Mucosa of gallbladder (tissue), 1 donor: ENCODE measurements at regions not wholly inside any gene's neighbourhood (a gene's known extent, or its start where the extent isn't known, plus 50 kb on each side); places are given as distances from the start of the nearest gene placed in this dataset.

Source experiments
- DNase-seq: peaks from one replicate; pipeline ENCODE4 v3.0.0-alpha.2; 2020; ENCODE audit warnings: low spot score
- donor health status: DM: no; HTN: no; CAD: no.

DNA sequence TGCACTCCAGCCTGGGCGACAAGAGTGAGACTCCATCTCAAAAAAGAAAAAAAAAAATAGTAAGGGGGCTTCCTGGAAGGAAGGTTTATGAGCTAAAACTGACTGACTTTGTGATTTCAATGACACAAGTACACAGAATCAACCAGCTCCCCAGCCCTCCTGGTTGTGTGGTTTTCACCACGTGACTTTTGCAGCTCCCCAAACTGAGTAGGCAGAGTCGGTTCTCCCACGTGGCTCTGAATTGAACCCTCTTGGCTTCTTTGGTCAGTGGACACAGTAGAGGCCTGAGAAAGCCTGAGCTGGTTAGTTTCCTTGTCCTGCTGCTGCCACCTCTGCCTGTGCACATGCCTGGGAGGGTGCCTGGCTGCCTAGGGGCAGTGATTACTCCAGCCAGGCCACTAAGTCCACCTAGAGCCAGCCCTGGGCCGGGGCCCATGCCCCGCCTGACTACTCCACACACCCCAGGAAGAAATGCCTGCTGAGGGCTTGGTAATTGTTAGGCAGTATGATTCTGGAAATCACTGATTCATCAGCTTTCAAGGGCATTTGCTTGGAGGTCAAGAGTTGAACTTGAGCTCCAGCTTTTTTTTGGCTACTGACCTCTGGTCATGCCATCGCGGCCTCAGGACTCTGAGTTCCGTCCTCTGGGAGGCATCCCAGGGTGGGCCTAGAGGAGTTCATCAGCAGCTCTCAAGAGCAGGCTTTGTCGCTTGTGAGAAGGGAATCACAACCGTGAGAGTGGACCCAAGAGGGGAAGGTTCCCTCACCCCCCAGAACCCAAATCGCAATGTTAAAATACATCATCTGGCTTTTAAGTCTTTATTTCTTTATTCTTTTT is 431.9 kb upstream of the HS6ST1 start:
- DNase-seq = no peak

DNA sequence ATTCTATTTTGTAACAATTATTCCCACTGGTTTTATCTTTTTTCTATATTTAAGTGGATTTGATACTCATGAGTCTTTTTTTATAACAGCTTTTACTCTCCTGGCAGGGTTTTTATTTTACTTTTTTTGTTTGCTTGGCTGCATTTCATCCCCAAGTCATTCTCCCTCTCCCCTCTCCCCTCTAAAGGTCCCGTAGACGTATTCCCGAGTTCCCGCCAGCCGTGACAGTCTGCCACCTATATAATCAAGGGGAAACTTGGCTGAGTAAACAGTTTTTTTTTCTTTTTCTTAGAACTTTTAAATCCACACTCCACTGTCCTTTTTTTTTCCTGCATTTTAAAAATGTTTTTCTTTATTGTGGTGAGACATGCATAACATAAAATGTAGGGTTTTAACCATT is 433.1 kb upstream of the HS6ST1 start:
- DNase-seq = no peak

DNA sequence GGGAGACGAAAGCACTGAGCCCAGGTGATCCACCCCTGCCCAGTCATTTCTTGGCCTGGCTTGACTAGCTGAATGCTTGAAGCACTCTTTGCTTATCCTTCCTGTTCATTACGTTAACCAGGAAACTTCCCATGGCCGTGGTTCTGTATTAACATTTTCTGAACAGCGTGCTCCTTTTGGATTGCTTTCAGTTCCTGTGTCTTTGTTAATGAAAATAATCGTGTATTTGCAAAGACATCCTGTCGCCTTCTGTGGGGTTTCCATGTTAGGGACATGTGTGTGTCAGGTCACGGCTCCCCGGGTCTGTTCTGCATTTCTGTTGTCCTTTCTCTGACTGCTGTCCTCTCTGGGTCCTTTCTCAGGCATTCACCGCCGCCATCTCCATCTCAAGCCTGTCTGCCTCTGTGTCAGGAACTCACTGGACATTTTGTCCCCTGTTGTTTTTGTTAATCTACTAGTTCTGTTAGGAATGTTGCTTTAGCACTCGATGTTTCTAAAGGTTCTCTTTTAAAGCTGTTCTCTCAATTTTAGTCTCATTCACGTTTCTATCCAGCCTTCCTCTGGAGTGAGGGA is 434.1 kb upstream of the HS6ST1 start:
- no peak for DNase-seq

DNA sequence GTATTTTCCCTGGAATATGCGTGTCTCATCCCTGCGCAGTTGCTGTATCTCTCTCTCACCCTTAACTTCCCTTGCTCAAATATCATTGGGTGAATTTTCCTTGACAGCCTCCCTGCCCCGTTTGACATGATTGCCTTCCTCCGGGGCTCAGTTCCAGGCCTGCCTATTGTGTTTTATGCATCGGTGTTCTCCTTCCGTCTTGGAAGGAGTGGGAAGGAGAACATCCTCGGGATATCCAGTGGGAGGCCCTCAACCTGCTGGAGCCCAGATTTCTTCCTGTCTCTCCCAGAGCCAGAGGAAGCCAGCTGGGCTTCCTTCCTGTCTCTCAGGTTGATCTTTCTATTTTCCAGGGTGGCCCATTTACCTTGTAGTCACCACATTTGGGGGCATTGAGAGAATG is 434.7 kb upstream of the HS6ST1 start:
- DNase-seq = no peak

DNA sequence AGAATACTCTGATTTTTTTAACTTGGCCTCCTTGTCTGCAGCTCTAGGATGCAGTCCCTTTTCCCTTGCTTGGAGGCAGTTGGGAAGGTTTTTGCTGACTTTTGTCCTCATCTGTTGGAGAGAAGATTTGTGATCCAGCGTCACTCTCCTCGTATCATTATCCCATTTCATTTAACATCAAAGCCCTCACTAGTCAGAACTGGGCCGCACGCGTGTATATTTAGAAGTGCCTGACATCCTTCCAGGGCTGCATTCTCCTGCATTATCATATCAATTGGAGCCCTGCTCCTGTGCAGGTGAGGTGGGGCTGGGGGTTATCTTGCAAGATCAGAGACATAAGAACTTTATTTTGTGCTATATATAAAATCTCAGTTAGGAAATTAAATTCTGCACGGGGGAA is 435.1 kb upstream of the HS6ST1 start:
- DNase-seq = no peak

DNA sequence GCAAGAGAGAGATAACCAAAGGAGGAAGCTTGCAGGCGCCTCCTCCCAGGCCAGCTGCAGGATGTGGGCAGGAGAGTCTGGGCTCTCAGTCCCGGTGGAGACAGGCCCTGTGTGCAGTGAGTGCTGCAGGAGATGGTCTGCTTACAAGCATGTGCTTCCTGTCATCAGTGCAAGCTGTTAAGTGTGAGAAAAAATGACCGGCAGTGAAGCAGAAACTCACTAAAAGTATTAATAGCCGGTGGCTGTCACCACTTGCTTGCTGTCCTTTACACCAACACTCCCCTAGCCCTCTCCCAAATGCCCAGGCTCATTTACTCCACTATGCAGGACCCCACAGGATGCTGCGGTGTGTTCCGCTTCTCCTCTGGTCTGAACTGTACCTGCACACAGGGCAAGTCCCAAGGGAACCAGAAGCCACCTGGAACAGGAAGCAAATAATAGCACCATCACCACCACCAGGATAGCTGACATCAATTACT is 435.6 kb upstream of the HS6ST1 start:
- DNase-seq = peak; percentile 52

DNA sequence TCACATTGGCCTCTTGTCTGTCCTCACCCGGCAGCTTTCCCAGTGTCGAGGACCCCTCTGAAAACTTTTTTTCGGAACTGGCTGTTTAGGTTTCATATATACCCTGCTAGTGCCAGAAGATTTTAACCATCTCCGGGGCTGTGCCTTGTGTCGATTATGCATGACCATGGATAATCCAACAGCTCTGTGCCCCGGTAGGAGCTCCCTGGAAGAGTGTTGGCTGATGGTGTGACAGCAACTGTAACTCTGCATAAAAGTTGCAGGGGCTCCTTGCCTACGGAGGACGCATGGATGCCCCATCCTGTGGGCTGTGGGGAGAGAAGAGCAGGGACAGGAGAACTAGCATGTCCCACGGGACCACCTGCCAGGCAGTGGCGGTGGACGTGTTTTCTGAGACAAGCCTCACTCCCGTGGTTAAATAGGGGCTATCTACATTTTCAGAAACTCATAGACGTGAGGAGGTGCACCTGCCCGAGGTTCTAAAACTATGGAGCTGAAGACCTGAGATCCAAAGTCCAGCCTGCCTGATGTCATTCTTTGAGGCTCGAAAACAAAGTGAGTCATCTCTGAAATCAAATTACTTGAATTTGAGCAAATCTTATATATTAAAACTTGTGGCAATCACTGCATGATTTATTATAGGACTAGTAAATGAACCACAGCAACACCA is 437.2 kb upstream of the HS6ST1 start:
- DNase-seq = no peak

DNA sequence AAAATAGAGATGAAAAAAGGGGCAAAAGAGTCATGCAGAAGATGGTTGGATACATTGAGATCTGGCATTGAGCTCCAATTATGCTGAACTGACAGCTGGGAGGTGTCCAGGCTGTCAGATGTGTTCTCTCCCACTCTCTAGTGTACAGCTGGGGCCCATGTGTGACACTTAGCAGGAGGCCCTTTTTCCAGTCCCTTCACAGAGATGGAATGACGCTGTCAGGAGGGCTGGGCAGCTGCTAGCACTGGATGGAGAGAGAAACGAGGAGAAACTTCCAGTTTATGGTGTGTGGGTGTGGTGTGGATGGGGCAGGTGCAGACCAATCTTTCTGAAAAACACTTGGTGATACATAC is 437.7 kb upstream of the HS6ST1 start:
- no peak for DNase-seq

DNA sequence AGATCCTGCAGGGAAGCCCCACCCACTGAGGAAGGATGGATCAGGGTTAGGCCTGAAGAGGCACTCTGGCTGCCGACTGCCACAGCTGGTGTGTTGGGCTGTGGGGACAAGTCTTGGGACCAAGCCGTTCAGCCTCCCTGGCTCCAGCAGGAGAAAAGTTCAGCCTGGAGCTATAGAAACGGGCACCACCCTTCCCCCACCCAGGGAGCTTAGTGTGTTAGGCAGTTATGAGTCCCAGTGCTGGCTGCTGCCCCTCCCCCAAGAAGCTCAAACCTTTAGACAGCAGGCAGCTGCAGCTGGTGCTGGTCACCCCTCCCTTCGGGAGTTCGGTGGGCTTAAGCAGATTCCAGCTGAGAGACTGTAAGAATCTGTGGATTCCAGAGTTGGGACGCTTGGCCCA is 447.1 kb upstream of the HS6ST1 start:
- DNase-seq = no peak

DNA sequence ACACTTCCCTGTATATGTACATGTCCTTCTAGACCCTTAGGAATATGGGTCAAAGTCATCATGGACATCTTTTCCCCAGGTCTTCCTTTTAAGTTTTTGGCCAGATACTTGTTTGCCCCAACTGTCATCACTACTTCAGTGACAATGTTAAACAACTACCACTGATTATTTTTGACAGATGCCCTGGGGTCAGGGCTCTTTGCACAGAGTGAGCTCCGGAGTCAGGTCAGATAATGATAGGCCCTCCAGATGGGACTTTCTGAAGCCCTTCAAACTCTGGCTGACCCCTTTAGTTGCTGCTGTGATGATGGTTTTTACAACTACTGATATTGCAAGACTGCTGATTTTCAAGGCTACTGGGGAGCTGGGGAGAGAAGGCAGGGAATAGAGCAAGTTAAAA is 449.4 kb upstream of the HS6ST1 start:
- DNase-seq = no peak

DNA sequence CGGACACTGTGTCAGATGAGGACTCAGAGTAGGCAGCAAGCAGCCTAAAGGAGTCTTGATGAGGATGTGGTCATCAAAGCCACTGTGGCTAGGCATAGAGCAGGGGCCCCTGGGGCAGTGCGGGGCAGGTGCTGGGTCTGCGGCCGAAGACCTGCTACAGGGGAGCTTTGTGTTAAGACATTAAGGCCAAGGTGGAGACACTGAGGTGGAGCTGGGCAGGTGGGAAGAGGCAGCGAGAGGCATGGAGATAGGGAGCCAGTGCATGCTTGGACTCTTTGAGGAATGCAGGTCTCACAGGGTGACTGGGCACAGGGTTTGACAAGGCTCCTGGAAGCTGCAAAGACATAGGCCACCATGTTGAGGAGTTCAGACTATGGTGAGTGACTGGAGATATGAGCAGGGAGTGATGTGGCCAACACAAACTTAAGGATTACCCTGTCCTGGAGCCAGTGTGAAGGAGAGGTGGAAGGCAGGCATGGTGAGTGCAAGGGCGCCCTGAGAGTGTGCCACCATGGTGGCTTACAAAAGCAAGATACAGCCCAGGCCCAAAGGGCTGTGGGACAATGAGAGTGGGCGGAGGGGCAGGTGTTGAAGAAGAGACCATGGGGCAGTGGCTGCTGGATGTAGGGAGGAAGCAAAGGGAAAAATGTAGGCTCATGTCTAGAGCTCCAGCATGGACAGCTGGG is 450.9 kb upstream of the HS6ST1 start:
- DNase-seq = no peak

DNA sequence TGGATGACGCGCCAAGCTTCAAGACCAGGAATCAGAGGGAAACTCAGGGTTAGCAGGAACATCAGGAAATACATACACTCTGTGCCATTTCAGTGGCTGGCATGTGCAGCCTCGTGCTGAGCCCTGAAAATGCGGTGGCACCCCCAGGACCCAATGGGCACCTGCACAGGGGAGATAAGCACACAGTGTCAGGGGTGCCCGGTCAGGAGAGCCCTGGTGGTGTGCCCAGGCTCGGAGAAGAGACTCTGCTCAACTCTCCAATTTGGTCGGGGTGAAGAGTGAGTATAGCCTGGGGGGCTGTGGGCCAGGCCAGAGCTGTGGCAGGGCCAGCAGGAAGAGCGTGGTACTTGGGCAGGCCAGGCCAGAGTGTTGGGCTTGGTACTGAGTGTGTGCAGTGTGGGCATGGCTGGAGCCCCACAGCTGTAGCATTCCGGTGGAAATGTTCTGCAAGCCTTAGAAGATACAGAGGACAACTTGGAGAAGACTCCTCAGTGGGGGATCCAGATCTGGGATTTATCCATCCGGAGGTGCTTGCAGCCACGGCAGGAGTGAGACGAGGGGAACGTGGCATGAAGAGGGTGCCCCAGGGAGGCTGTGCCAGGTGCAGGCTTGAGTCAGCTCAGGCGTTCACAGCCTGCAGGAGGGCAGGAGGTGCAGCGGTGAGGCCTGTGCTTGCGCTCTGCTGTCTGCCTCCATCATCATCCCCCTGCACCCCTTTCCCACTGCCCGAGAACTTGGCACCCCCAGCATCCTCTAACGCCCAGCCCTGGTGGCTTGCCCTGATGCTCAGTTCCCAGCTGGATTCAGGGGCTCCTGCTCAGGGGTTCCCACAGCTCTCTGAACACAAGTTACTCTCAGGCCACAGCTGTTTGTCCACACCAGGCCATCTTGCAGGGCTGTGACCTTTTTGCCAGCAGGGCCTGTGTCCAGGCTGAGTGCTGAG is 451.7 kb upstream of the HS6ST1 start:
- peak; percentile 5 for DNase-seq

DNA sequence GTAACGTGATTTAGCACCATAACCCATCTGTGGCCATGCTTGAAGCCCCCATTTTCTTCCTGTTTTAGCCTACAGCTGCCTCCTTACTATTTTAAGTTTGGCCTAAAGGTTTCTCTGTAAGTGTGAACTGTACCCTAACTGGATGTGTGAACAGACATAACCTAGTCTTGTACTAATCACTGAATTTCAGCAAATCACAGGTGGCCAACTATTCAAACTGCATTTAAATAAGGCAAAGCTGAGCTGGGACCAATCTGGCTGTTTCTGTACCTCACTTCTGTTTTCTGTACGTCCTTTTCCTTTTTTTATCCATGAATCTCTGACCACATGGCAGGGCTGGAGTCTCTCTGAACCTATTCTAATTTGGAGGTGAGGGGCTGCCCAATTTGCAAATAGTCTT is 452.7 kb upstream of the HS6ST1 start:
- no peak for DNase-seq

DNA sequence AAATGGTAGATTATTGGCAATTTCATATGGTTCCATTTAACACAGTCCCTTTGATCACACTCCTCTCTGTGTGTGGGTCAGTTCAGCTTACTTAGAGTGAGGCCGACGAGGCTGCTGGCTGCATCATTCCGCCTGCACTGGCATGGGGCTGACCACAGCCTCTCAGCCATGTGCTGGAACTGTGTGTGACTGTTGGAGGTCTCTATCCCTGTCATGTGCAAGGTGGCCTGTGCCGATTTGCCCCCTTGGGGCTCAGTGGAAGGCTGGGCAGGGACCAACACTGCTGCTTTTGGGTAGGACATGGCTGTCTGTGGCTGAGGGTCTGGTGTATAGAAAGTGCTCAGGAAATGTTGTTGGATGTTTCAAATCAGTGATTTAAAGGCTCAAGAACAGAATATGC is 454.0 kb upstream of the HS6ST1 start:
- DNase-seq = peak; percentile 7

DNA sequence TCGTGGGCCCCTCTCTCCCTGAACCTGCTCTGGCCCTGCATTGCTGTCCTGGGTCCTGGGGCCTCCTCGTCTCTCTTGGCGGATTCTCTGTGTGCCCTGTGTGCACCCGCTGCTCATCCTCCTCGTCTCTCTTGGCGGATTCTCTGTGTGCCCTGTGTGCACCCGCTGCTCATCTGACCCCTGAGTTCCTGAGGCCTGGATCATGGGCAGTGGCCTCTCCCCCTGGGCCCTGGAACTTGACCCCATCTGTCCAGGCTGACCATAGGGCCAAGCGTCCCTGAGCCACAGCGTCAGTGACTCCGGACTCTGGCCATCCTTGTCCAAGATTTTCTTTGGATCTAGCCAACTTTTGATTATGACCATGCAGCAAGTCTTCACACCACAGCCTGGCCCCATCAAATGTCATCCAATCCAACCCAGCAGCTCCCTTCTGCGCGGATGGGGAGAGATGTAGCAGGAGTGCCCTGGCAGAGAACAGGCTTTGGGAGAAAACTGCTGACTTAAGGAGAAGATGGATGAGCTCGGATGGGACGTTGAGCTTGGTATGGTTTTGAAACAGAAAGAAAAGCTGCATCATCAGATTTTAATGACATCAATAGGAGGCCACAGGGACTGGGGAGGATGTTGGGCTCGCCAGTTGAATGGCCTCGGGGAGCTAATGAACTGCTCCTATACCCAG is 455.1 kb upstream of the HS6ST1 start:
- DNase-seq = peak; percentile 7

DNA sequence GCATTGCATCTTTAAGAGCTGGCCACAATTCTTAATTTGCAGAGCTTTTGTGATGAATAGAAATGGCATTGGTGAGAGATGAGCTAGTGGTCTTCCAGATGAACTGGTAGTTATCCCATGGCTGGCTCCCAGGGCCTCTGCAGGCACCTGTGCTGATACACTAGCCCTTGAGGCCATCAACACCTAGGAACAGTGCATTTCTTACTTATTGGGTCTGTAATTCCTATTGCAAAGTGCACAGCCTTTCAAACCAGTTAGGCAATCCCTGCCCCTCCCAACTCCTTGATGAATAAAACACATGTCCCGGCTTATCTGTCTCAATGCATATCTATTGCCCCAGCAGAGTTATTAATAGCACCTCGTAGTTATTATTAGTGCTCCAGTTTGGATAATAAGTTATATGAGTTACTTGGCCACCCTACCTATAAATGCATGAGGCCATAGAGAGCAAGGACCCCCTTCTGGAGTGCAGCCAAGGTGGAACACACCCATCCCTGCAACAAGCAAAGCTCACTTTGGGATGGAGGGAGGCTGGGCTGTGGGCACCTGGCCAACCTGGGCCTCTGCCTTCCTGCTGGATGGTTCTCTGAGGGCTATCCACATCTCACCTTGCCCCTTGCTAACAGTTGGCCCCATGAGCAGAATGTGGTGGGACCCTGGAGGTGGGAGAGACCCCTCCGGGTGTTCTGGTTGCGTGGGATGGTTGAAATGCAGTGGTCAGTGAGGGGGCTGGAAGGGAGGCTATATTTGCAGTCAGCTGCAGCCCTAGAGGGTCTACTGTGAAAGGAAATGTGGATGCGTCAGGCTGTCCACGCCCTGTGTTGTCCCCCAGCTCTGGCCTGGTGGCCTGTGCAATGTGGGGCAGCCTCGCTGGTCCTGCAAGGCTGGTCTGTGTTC is 455.9 kb upstream of the HS6ST1 start:
- DNase-seq = peak; percentile 28

DNA sequence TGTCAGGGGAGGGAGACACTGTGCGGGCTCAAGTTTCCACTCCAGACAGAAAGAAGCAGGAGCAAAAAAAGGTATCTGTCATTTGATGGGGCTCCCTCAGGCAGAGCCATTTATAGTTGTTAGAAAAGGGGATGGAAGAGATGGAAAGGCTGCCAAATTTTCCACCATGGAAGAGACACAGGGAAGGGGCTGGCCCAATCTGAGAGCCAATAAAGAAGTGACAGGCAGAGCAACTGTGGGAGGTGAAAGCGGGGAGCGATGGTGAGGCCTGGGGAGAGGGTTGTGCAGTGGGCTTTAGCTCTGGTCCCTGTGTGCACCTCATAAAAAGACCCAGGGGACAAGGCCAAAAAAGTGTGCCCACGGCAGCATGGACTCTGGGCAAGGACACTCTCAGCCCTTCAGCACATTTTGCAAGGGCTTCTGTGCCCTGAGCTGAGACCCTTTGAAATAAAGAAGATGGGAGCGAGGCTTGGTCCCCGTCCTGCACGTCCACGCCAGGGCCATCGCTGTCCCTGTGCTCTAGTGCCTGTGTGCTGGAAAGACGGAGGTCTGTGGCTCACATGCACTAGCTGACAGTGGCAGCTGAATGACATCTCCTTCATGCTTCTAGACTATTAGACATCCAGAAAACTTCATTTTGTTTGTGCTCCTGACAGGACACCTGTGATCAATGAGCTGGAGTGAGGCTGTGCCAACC is 456.7 kb upstream of the HS6ST1 start:
- peak; percentile 9 for DNase-seq

DNA sequence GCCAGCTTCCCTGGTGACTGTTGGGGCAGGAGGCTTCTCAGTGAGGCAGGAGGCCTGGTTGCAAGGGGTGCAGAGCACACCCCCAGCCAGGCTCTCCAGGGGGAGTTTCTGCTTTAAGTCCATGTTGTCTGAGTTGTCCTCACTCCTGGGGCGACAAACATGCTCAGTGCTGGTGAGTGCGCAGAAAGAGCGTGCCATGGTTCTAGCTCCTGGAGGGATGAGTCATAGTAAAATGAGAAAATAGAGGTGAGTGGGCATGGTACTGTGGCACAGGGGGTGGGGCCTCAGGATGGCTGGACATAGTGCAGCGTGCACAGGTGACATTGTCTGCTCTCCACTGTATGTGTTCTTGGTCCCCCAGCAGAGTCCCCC is 457.2 kb upstream of the HS6ST1 start:
- DNase-seq = peak; percentile 11
